GM12878 (cell line): ENCODE measurements at regions not wholly inside any gene's neighbourhood (a gene's known extent, or its start where the extent isn't known, plus 50 kb on each side); places are given as distances from the start of the nearest gene placed in this dataset.

Source experiments
- ATAC-seq: fragments of 200-7000 bp; cut with Tn5 transposase; 3 replicates; pipeline ENCODE4 v1.9.1; 2020; ENCODE audit warnings: mild to moderate bottlenecking, moderate library complexity
- BruUV-seq: library from RNA; stranded (reverse); fragments of 400-500 nt; replicated peaks from 2 replicates; lab custom pipeline; 2021; lab: Mats Ljungman, UMichigan
- CTCF ChIA-PET: fragments of 300-600 bp; sonication (Branson Sonifier 250); formaldehyde crosslinking; extraction: SDS; loops from one replicate; lab custom pipeline; 2021; ENCODE audit warnings: inconsistent platforms; lab: Yijun Ruan, JAX
- POLR2A ChIA-PET: fragments of 350-600 bp; formaldehyde crosslinking; extraction: SDS; loops from one replicate; lab custom pipeline; 2021; ENCODE audit warnings: inconsistent platforms; lab: Charles Lee
- RAD21 ChIA-PET: fragments of 300-600 bp; sonication (Branson Sonifier 250); formaldehyde crosslinking; loops from one replicate; lab custom pipeline; 2023; ENCODE audit warnings: antibody characterized with exemption; ENCODE audit not compliant: unreplicated experiment; lab: Charles Lee
- SMC1A ChIA-PET: fragments of 300-600 bp; sonication (Branson Sonifier 250); formaldehyde crosslinking; loops from one replicate; lab custom pipeline; 2023; ENCODE audit not compliant: unreplicated experiment, uncharacterized antibody; lab: Charles Lee
- DNase-seq: peaks from one replicate; pipeline ENCODE4 v3.0.0-alpha.2; 2011; ENCODE audit warnings: low read depth, low spot score
- FAIRE-seq: peaks from 3 replicates; lab custom pipeline; 2011; peaks lifted over from hg19 to GRCh38; lab: Jason Lieb, UNC
- H2AFZ ChIP-seq: 2 replicates; pipeline ENCODE4 v1.6.0; 2011; ENCODE audit warnings: low read depth, low read length, control low read depth; ENCODE audit not compliant: control insufficient read depth
- H3K27ac ChIP-seq: 2 replicates; pipeline ENCODE4 v1.5.1; 2011; ENCODE audit warnings: control low read depth; ENCODE audit not compliant: control insufficient read depth, insufficient read depth
- H3K27me3 ChIP-seq, 2 experiments: replicated peaks in 1 of 2; 2 replicates each; pipeline versions ENCODE4 v1.6.0 to v1.6.1; 2011; ENCODE audit warnings: low read length in 1 of 2; ENCODE audit not compliant: control insufficient read depth in 2 of 2, insufficient read depth in 2 of 2
- H3K36me3 ChIP-seq, 2 experiments: 2 replicates each; pipeline ENCODE4 v1.5.1; 2011; ENCODE audit warnings: low read length in 1 of 2; ENCODE audit not compliant: control insufficient read depth in 2 of 2, insufficient read depth in 2 of 2
- H3K4me1 ChIP-seq: 2 replicates; pipeline ENCODE4 v1.6.1; 2011; ENCODE audit warnings: mild to moderate bottlenecking, low read length, moderate library complexity, mixed read lengths; ENCODE audit not compliant: control insufficient read depth, insufficient read depth
- H3K4me2 ChIP-seq: 2 replicates; pipeline ENCODE4 v1.6.0; 2011; ENCODE audit warnings: control low read depth; ENCODE audit not compliant: control insufficient read depth, insufficient read depth
- H3K4me3 ChIP-seq: fragments of 200-600 bp; sonication (generic); 2 replicates; pipeline ENCODE4 v1.5.1; 2016
- H3K79me2 ChIP-seq: 2 replicates; pipeline ENCODE4 v1.6.0; 2011; ENCODE audit warnings: low read length; ENCODE audit not compliant: control insufficient read depth, insufficient read depth
- H3K9ac ChIP-seq: 2 replicates; pipeline ENCODE4 v1.8.0; 2011; ENCODE audit warnings: low read length, control low read depth, mixed read lengths; ENCODE audit not compliant: control insufficient read depth, insufficient read depth
- H3K9me3 ChIP-seq: replicated peaks from 3 replicates; pipeline ENCODE4 v1.5.1; 2011; ENCODE audit warnings: mild to moderate bottlenecking, low read length; ENCODE audit not compliant: control insufficient read depth, insufficient read depth
- H4K20me1 ChIP-seq: 2 replicates; pipeline ENCODE4 v1.6.0; 2011; ENCODE audit not compliant: control insufficient read depth, insufficient read depth
- EP300 ChIP-seq, 2 experiments: fragments of 150-350 bp in 1 of 2; IDR thresholded peaks; 2 replicates each; pipeline ENCODE4 v1.6.1; 2011 to 2012; ENCODE audit warnings: low read depth in 2 of 2, low read length in 2 of 2, borderline replicate concordance in 1 of 2, improper control_type of control experiment in 1 of 2, inconsistent platforms in 1 of 2; ENCODE audit not compliant: control insufficient read depth in 1 of 2
- GABPA ChIP-seq: IDR thresholded peaks from 2 replicates; pipeline ENCODE4 v1.6.1; 2014; ENCODE audit warnings: antibody characterized with exemption, low read depth, mild to moderate bottlenecking, inconsistent platforms
- MEF2B ChIP-seq: fragments of 450-650 bp; IDR thresholded peaks from 2 replicates; pipeline ENCODE4 v1.6.1; 2018; ENCODE audit warnings: mild to moderate bottlenecking, moderate library complexity; ENCODE audit not compliant: partially characterized antibody, poor library complexity, severe bottlenecking
- NBN ChIP-seq: fragments of 450-650 bp; IDR thresholded peaks from 2 replicates; pipeline ENCODE4 v1.6.1; 2016
- PAX8 ChIP-seq: fragments of 450-650 bp; IDR thresholded peaks from 2 replicates; pipeline ENCODE4 v1.6.1; 2017; ENCODE audit warnings: mild to moderate bottlenecking, moderate library complexity
- RAD21 ChIP-seq: IDR thresholded peaks from 2 replicates; pipeline ENCODE4 v1.6.1; 2011; ENCODE audit warnings: mild to moderate bottlenecking, low read depth, low read length, moderate library complexity; ENCODE audit not compliant: insufficient read depth
- RAD51 ChIP-seq: fragments of 450-650 bp; IDR thresholded peaks from 2 replicates; pipeline ENCODE4 v1.6.1; 2016; ENCODE audit warnings: moderate library complexity, mild to moderate bottlenecking, inconsistent platforms
- RELA ChIP-seq: fragments of 450-650 bp; IDR thresholded peaks from 2 replicates; pipeline ENCODE4 v1.8.0; 2014; ENCODE audit warnings: borderline replicate concordance; ENCODE audit not compliant: partially characterized antibody
- SUZ12 ChIP-seq: fragments of 200-600 bp; sonication (generic); IDR thresholded peaks from one replicate; pipeline ENCODE4 v1.6.1; 2018; ENCODE audit warnings: antibody characterized with exemption, mild to moderate bottlenecking; ENCODE audit not compliant: unreplicated experiment
- ZNF24 ChIP-seq: fragments of 450-650 bp; IDR thresholded peaks from 2 replicates; pipeline ENCODE4 v1.6.1; 2017; ENCODE audit warnings: antibody characterized with exemption, mild to moderate bottlenecking
- ZNF274 ChIP-seq: IDR thresholded peaks from one replicate; pipeline ENCODE4 v1.8.0; 2011; ENCODE audit not compliant: insufficient read length, insufficient read depth
- WGBS: methylation state at CpG from one replicate; pipeline ENCODE4 v1.1.6; 2016; ENCODE audit warnings: low lambda C conversion rate; ENCODE audit not compliant: insufficient replicate concordance, insufficient coverage; ENCODE audit errors: missing lambda C conversion rate; 5-methylcytosine and 5-hydroxymethylcytosine counted together
- in situ Hi-C: fragments of 300-500 bp; cut with MboI; formaldehyde crosslinking; loops from 9 replicates; pipeline ENCODE4 v1.14.3; 2018; ENCODE audit warnings: mixed read lengths
- intact Hi-C: fragments of 100-400 bp; cut with micrococcal nuclease; formaldehyde crosslinking; loops from one replicate; pipeline ENCODE4 v1.14.2; 2022; ENCODE audit not compliant: unreplicated experiment
- TF ChIP-seq, protein P1 (sequence below): fragments of 450-650 bp; IDR thresholded peaks from 2 replicates; pipeline ENCODE4 v1.6.1; 2017; ENCODE audit warnings: mild to moderate bottlenecking, low read depth, inconsistent platforms; ENCODE audit not compliant: poor library complexity, severe bottlenecking
- TF ChIP-seq, protein P2 (sequence below): fragments of 450-650 bp; IDR thresholded peaks from 2 replicates; pipeline ENCODE4 v1.6.1; 2014; ENCODE audit warnings: mild to moderate bottlenecking
- TF ChIP-seq, protein P3 (sequence below): fragments of 450-650 bp; IDR thresholded peaks from 2 replicates; pipeline ENCODE4 v1.6.1; 2016; ENCODE audit warnings: mild to moderate bottlenecking
- TF ChIP-seq, protein P4 (sequence below): fragments of 450-650 bp; IDR thresholded peaks from 2 replicates; pipeline ENCODE4 v1.6.1; 2017; ENCODE audit warnings: mild to moderate bottlenecking, moderate library complexity

DNA sequence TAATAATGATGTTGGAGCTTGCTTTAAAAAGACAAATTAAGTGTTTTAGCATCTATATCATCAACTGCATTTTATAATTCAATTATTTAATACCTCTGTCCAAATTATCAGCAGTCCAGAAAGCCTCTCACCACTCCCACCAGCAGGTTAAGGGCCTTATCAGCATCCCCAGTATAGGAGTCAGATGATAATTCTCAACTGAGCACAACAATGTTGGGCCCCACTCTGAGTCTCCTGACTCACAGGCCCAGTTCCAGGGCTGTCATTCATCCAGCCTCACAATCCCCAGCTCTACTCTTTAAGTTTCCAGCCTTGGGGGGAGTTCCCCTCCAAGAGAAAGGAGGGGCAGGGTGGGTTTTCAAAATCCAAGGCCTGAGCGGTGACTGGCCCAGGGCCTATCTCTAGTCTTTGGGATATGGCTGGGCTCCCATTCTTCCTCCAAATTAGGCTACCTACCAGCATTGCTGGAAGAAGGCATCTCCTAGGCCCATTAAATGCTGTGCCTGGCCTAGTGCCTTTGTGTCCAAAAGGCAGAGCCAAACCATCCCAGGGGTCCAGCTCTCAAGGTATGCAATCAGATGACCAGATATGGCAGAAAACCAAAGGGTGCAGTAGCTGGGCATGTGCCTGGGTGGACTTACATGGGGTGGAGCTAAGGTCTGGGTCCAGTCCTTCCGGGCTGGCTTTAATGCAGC is 134.1 kb downstream of the GLUL start:
- H3K4me3 ChIP-seq: no peak overlapping the region
- RAD21 ChIA-PET: no interaction called here
- CTCF ChIA-PET: no interaction called here
- no peak overlapping the region for H2AFZ ChIP-seq
- H3K79me2 ChIP-seq: no peaks in the 10 kb centered on the region
- intact Hi-C loops (no loop called here), in situ Hi-C loops (no loop called here)
- H3K27ac ChIP-seq: no peak overlapping the region
- DNase-seq (no peak), FAIRE-seq (no peak), ATAC-seq (no peak)
- SMC1A ChIA-PET: interaction anchor here (1.6 kb wide), 1 partner anchor 10 kb away, joined by 5 read pairs; no protein-coding TSS in a partner anchor
- H3K9me3 ChIP-seq: no peaks in the 10 kb centered on the region; the same call in 2 of the 3 replicates
- 60% methylated on average over 2 of the region's 2 CpGs for WGBS
- POLR2A ChIA-PET: no interaction called here
- H3K4me2 ChIP-seq: no peak overlapping the region
- H4K20me1 ChIP-seq: no peaks in the 10 kb centered on the region
- no peaks in the 10 kb centered on the region for H3K4me1 ChIP-seq
- no peak for TF ChIP-seq GABPA
- TF ChIP-seq RAD21: no peak
- no peak for TF ChIP-seq NBN
- TF ChIP-seq MEF2B: no peak
- TF ChIP-seq, protein P1, sequence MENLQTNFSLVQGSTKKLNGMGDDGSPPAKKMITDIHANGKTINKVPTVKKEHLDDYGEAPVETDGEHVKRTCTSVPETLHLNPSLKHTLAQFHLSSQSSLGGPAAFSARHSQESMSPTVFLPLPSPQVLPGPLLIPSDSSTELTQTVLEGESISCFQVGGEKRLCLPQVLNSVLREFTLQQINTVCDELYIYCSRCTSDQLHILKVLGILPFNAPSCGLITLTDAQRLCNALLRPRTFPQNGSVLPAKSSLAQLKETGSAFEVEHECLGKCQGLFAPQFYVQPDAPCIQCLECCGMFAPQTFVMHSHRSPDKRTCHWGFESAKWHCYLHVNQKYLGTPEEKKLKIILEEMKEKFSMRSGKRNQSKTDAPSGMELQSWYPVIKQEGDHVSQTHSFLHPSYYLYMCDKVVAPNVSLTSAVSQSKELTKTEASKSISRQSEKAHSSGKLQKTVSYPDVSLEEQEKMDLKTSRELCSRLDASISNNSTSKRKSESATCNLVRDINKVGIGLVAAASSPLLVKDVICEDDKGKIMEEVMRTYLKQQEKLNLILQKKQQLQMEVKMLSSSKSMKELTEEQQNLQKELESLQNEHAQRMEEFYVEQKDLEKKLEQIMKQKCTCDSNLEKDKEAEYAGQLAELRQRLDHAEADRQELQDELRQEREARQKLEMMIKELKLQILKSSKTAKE: no peak
- TF ChIP-seq, protein P2, sequence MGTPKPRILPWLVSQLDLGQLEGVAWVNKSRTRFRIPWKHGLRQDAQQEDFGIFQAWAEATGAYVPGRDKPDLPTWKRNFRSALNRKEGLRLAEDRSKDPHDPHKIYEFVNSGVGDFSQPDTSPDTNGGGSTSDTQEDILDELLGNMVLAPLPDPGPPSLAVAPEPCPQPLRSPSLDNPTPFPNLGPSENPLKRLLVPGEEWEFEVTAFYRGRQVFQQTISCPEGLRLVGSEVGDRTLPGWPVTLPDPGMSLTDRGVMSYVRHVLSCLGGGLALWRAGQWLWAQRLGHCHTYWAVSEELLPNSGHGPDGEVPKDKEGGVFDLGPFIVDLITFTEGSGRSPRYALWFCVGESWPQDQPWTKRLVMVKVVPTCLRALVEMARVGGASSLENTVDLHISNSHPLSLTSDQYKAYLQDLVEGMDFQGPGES: no peak
- TF ChIP-seq ZNF24: no peak
- no peak for TF ChIP-seq RELA
- no peak for TF ChIP-seq ZNF274
- no peak for TF ChIP-seq RAD51
- TF ChIP-seq, protein P3, sequence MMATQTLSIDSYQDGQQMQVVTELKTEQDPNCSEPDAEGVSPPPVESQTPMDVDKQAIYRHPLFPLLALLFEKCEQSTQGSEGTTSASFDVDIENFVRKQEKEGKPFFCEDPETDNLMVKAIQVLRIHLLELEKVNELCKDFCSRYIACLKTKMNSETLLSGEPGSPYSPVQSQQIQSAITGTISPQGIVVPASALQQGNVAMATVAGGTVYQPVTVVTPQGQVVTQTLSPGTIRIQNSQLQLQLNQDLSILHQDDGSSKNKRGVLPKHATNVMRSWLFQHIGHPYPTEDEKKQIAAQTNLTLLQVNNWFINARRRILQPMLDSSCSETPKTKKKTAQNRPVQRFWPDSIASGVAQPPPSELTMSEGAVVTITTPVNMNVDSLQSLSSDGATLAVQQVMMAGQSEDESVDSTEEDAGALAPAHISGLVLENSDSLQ: no peak
- no peak for TF ChIP-seq EP300 (IDR thresholded peaks at IDR 0.05; ENCODE audit: borderline replicate concordance in 1 of 2, control insufficient read depth in 1 of 2, low read depth in 2 of 2, low read length in 2 of 2)
- TF ChIP-seq SUZ12: no peak
- TF ChIP-seq, protein P4, sequence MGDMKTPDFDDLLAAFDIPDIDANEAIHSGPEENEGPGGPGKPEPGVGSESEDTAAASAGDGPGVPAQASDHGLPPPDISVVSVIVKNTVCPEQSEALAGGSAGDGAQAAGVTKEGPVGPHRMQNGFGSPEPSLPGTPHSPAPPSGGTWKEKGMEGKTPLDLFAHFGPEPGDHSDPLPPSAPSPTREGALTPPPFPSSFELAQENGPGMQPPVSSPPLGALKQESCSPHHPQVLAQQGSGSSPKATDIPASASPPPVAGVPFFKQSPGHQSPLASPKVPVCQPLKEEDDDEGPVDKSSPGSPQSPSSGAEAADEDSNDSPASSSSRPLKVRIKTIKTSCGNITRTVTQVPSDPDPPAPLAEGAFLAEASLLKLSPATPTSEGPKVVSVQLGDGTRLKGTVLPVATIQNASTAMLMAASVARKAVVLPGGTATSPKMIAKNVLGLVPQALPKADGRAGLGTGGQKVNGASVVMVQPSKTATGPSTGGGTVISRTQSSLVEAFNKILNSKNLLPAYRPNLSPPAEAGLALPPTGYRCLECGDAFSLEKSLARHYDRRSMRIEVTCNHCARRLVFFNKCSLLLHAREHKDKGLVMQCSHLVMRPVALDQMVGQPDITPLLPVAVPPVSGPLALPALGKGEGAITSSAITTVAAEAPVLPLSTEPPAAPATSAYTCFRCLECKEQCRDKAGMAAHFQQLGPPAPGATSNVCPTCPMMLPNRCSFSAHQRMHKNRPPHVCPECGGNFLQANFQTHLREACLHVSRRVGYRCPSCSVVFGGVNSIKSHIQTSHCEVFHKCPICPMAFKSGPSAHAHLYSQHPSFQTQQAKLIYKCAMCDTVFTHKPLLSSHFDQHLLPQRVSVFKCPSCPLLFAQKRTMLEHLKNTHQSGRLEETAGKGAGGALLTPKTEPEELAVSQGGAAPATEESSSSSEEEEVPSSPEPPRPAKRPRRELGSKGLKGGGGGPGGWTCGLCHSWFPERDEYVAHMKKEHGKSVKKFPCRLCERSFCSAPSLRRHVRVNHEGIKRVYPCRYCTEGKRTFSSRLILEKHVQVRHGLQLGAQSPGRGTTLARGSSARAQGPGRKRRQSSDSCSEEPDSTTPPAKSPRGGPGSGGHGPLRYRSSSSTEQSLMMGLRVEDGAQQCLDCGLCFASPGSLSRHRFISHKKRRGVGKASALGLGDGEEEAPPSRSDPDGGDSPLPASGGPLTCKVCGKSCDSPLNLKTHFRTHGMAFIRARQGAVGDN: no peak
- TF ChIP-seq PAX8: no peak
- TF ChIP-seq, all 136 proteins: peak for 0
- Histone ChIP-seq H3K27me3 (no peaks in the 10 kb centered on the region), H3K36me3 (no peaks in the 10 kb centered on the region), H3K9ac (no peak overlapping the region)
- no TSS peak for BruUV-seq
